RWPE2 (cell line): ENCODE measurements at regions not wholly inside any gene's neighbourhood (a gene's known extent, or its start where the extent isn't known, plus 50 kb on each side); places are given as distances from the start of the nearest gene placed in this dataset.
"Not testable (repeated sequence)": the region's sequence is repeated elsewhere in the genome, so short reads cannot be mapped to it uniquely, and the experiment has no call there.

Source experiments
- ATAC-seq: fragments of 200-7000 bp; cut with Tn5 transposase; 3 replicates; pipeline ENCODE4 v1.9.1; 2021; ENCODE audit warnings: low read depth
- DNase-seq: peaks from one replicate; pipeline ENCODE4 v3.0.0-alpha.2; 2020; ENCODE audit warnings: low spot score
- H3K27ac ChIP-seq: fragments of 450-650 bp; 2 replicates; pipeline ENCODE4 v1.5.1; 2017; ENCODE audit warnings: mild to moderate bottlenecking; ENCODE audit not compliant: poor library complexity, severe bottlenecking
- H3K27me3 ChIP-seq: fragments of 250-450 bp; sonication (Bioruptor Pico); 2 replicates; pipeline ENCODE4 v1.5.1; 2021; ENCODE audit warnings: mild to moderate bottlenecking, moderate library complexity; ENCODE audit not compliant: insufficient read depth, poor library complexity, severe bottlenecking
- H3K36me3 ChIP-seq: fragments of 250-450 bp; sonication (Bioruptor Pico); 2 replicates; pipeline ENCODE4 v1.5.1; 2020; ENCODE audit warnings: low read depth, mild to moderate bottlenecking, moderate library complexity
- H3K4me1 ChIP-seq: fragments of 250-450 bp; sonication (Bioruptor Pico); 2 replicates; pipeline ENCODE4 v1.5.1; 2021; ENCODE audit warnings: mild to moderate bottlenecking, moderate library complexity; ENCODE audit not compliant: insufficient read depth, poor library complexity, severe bottlenecking
- H3K4me3 ChIP-seq: fragments of 250-450 bp; sonication (Bioruptor Pico); 2 replicates; pipeline ENCODE4 v1.5.1; 2021; ENCODE audit warnings: mild to moderate bottlenecking, moderate library complexity; ENCODE audit not compliant: severe bottlenecking
- H3K9me3 ChIP-seq: fragments of 250-450 bp; sonication (Bioruptor Pico); 2 replicates; pipeline ENCODE4 v1.5.1; 2021; ENCODE audit warnings: mild to moderate bottlenecking, moderate library complexity; ENCODE audit not compliant: severe bottlenecking
- TF ChIP-seq, protein P1 (sequence below): fragments of 450-650 bp; IDR thresholded peaks from one replicate; pipeline ENCODE4 v1.5.1; 2017; ENCODE audit warnings: mild to moderate bottlenecking, moderate library complexity; ENCODE audit not compliant: poor library complexity, severe bottlenecking

DNA sequence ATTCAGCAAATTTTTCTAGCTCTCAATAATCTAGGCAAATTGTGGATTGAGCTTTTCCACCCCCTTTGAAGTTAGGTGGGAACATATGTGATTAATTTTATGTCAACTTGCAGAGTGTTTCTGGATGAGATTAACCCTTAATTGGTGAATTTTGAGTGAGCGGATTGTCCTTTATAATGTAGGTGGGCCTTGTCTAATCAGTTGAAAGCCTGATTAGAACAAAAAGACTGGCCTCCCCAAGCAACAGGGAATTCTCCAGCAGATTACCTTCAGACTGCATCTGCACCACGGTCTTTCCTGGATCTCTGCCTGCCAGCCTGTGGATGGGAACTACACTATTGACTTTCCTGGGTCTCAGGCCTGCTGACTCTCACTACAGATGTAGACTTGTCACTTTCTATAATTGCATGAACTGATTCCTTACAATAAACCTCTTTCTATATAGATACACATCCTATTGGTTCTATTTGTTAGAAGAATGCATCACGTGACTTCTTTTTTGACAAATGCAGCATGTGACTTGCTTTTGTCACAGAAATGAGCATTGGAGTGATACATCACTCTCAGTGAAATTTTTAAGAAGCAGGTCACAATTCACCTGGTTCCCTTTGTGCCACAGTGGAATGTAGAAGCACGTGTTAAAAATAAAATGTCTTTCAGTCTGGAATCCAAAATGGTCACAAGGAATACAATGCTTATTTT is 1038.3 kb downstream of the CDH11 start:
- Histone ChIP-seq H3K9me3 (no peaks in the 10 kb centered on the region), H3K27ac (no peak overlapping the region), H3K27me3 (no peaks in the 10 kb centered on the region), H3K36me3 (no peaks in the 10 kb centered on the region), H3K4me3 (no peak overlapping the region), H3K4me1 (no peaks in the 10 kb centered on the region)
- DNase-seq: no peak
- no peak for ATAC-seq
- TF ChIP-seq, protein P1, sequence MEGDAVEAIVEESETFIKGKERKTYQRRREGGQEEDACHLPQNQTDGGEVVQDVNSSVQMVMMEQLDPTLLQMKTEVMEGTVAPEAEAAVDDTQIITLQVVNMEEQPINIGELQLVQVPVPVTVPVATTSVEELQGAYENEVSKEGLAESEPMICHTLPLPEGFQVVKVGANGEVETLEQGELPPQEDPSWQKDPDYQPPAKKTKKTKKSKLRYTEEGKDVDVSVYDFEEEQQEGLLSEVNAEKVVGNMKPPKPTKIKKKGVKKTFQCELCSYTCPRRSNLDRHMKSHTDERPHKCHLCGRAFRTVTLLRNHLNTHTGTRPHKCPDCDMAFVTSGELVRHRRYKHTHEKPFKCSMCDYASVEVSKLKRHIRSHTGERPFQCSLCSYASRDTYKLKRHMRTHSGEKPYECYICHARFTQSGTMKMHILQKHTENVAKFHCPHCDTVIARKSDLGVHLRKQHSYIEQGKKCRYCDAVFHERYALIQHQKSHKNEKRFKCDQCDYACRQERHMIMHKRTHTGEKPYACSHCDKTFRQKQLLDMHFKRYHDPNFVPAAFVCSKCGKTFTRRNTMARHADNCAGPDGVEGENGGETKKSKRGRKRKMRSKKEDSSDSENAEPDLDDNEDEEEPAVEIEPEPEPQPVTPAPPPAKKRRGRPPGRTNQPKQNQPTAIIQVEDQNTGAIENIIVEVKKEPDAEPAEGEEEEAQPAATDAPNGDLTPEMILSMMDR: no peak

DNA sequence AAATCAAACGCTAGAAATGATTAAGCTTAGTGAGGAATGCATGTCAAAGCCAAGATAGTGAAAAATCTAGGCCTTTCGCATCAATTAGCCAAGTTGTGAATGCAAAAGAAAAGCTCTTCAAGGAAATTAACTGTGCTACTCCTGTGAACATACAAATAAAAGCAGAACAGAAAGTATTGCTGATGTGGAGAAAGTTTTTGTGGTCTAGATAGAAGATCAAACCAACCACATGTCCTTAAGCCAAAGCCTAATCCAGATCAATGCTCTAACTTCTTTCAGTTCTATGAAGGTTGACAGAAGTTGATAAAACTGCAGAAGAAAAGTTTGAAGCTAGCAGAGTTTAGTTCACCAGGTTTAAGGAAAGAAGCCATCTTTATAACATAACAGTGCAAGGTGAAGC is 1044.6 kb downstream of the CDH11 start:
- ATAC-seq (no peak), DNase-seq (no peak)
- peaks cover 6% of the 10 kb centered on the region for H3K27me3 ChIP-seq

DNA sequence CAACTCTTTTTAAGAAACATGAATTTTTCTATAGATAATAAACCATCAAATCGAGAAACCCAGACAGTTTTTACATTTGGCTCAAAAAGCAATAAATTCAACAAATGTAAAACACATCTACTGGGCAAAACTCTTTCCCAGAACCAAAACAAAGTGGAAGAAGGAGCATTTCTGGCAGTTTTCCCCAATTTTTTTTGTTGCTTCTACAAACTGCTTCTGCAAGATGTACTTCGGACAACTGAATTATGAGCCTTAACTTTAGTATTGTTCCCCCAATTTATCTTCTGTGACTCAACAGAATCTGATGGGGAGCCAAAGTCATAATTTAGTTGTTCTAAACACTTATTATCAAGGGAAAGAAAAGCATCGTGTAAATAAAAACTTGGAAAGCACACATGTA is 1047.2 kb downstream of the CDH11 start:
- Histone ChIP-seq H3K27me3 (peaks cover 6% of the 10 kb centered on the region), H3K27ac (no peak overlapping the region), H3K4me1 (no peaks in the 10 kb centered on the region), H3K4me3 (no peak overlapping the region), H3K9me3 (no peaks in the 10 kb centered on the region), H3K36me3 (no peaks in the 10 kb centered on the region)
- ATAC-seq (no peak), DNase-seq (no peak)
- TF ChIP-seq, protein P1: no peak

More for the DNA sequence above, 1044.6 kb downstream of the CDH11 start:
- Histone ChIP-seq H3K27ac (no peak overlapping the region), H3K36me3 (no peaks in the 10 kb centered on the region), H3K9me3 (no peaks in the 10 kb centered on the region), H3K4me1 (no peaks in the 10 kb centered on the region), H3K4me3 (no peak overlapping the region)
- TF ChIP-seq, protein P1: no peak

DNA sequence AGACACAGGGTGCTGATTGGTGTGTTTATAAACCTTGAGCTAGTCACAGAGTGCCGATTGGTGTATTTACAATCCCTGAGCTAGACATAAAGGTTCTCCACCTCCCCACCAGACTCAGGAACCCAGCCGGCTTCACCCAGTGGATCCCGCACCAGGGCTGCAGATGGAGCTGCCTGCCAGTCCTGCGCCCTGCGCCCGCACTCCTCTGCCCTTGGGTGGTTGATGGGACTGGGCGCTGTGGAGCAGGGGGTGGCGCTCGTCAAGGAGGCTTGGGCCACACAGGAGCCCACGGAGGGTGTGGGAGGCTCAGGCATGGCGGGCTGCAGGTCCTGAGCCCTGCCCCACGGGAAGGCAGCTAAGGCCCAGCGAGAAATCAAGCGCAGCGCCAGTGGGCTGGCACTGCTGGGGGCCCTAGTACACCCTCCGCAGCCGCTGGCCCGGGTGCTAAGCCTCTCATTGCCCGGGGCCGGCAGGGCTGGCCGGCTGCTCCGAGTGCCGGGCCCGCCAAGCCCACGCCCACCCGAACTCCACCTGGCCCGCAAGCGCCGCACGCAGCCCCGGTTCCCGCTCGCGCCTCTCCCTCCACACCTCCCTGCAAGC is 1049.6 kb downstream of the CDH11 start:
- H3K27ac ChIP-seq, DNase-seq, ATAC-seq, H3K27me3 ChIP-seq, H3K9me3 ChIP-seq, H3K4me3 ChIP-seq, H3K4me1 ChIP-seq, H3K36me3 ChIP-seq: not testable (repeated sequence)

DNA sequence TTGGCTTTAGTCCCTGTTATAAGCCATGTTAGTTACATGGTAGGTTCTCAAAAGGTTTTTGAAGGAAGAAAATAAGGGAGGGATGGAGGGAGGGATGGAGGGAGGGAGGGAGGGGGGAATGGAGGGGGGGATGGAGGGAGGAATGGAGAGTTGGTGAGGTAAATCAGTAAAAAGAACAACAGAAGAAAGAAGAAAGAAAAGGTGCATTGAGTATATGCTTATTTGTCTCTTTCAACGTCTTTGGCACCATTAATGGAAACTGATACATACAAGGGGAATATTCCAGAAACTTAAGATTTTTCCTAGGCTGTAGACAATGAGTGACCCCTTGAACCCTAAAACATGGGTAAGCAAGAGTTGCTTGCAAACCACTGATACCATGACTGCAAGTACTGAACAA is 1056.3 kb downstream of the CDH11 start:
- DNase-seq: no peak
- Histone ChIP-seq H3K4me1 (no peaks in the 10 kb centered on the region), H3K9me3 (no peaks in the 10 kb centered on the region), H3K27ac (no peak overlapping the region), H3K27me3 (no peaks in the 10 kb centered on the region), H3K36me3 (no peaks in the 10 kb centered on the region), H3K4me3 (no peak overlapping the region)
- no peak for ATAC-seq
- TF ChIP-seq, protein P1: no peak
